Stimulated activated CD8-positive, alpha-beta memory T cell treated with anti-CD3 and anti-CD28 coated beads, Interleukin-7, amount 100 ng/mL, for 48 hours (primary cell): ENCODE measurements at regions not wholly inside any gene's neighbourhood (a gene's known extent, or its start where the extent isn't known, plus 50 kb on each side); places are given as distances from the start of the nearest gene placed in this dataset.

Experiments used
- DNase-seq, 2 donors: peaks; one replicate each; pipeline ENCODE4 v3.0.0-alpha.2; 2020; ENCODE audit warnings: low read depth in 1 of 2; ENCODE audit errors: extremely low read depth in 1 of 2

DNA sequence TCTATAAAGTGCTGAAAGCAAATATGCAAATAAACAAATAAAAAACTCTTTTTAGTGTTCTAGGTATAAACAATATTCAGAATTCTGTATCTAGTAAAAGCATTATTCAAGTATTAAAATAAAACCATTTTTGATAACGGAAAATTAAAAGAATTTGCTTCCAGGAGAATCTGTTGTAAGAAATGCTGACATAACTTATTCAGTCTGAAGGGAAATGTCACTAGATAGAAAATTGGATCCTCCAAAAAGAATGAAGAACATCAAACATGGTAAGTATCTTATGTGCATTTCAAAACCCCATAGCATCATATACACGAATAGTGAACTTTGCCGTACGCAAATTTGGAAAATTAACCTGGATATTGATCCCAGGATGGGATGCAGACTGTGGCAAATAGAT, 506.7 kb downstream of the GLRX3 start:
- DNase-seq: no peak

DNA sequence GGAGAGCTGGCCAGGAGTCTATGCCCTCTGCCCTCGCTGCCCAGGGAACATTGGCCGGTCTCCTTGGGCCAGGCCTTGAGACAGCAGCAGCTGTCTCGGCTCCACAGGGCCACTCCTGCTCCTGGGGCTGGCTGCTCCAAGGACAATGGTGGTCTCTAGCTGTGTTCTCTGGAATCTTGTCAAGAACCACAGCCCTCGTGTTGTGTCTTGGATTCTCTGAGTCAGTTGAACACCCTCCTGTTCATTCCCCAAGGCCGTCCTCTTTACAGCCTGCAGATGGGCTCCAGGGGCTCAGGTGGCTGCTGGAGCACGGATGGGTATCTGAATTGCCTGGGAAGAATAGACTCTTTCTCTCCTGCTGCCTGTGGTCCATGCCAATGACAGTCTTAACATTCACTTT, 511.1 kb downstream of the GLRX3 start:
- DNase-seq: no peak

DNA sequence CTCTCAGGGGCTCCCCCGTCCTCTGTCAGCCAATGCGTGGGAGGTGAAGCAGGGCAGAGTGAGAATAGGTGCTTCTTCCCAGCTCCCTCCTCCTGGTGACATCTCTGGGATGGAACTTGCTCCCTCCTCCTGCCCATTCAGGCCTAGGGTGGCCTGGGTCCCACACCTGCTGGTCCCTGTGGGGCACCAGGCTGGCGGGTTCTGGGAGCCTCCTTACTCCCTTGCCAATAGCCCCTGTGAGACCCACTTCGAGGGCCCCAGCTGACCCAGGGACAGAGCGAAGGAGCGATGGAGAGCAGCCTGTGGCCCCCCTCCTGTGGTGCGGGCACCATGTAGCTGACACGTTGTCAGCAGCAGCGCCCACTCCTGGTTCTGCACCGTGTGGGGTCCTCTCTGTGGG, 512.6 kb downstream of the GLRX3 start:
- DNase-seq: no peak

- no peak for DNase-seq
Observed at GRCh38 chr10:130652544-130652943, 516.4 kb downstream of the GLRX3 start.

- DNase-seq: no peak
Observed at GRCh38 chr10:130652964-130653578, 516.9 kb downstream of the GLRX3 start.

- DNase-seq: no peak
Observed at GRCh38 chr10:130654726-130655125, 518.5 kb downstream of the GLRX3 start.

DNA sequence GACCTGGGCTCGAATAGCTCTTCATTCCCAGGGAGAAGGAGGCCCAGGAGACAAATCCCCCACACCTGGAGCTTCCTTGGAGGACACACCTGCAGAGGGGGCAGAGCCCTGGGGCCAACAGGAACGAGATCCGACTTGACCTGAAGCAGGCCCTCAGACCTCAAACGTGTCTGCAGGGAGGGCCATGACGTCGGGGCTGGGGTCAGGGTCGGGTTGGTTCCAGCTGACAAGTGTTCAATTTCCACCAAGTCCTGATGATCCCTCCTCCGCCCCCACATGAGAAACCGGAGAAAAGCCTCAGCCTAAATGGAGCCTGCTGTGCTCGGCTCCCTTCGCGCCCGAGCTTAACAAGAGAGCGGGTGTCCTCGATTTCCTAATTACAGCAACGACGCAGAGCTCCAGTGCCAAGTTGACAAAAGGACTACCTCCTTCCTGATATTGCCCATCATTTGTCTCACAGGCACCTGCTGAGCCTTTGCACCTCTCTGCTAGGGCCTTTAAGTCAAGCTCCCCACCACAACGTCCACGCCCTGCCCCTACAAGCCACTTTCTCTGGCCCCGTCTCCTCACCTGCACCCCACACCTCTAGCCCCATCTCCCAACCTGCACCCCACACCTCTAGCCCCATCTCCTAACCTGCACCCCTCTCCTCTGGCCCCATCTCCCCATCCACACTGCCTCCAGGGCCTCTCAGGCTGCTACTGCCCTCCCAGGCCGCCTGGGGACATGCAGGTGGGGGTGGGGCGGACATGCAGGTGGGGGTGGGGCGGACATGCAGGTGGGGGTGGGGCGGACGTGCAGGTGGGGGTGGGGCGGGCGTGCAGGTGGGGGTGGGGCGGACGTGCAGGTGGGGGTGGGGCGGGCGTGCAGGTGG, 519.4 kb downstream of the GLRX3 start:
- DNase-seq: no peak

GRCh38 chr10:130656187-130656575, 520.0 kb downstream of the GLRX3 start:
- DNase-seq: no peak

DNA sequence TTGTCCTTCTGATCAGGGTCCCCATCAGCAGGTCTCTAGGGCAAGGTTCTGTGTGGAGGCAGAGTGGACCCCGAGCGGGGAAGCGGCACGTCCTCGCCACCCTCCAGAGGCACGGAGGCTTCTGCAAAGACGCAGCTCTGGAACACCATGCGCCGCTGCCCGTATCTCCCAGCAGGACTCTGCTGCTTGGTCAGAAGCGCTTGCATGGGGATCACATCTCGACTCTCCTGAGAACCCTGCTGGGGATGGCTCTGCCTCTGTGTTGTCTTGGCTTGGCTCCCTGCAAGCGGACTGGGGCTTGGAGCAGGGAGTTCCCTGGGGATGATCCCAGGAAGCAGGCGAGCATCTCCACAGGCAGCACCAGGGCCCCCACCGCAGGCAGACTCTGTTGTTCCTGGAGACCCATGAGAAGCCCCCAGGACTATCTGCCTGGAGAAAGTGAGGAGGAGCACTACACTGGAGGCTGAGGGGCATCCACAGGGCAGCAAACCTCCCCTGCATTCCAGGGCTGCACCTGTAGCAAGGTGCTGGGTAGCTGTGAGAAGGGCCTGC, 520.5 kb downstream of the GLRX3 start:
- DNase-seq: no peak

- DNase-seq: no peak
Observed at GRCh38 chr10:130658687-130659290, 522.6 kb downstream of the GLRX3 start.

DNA sequence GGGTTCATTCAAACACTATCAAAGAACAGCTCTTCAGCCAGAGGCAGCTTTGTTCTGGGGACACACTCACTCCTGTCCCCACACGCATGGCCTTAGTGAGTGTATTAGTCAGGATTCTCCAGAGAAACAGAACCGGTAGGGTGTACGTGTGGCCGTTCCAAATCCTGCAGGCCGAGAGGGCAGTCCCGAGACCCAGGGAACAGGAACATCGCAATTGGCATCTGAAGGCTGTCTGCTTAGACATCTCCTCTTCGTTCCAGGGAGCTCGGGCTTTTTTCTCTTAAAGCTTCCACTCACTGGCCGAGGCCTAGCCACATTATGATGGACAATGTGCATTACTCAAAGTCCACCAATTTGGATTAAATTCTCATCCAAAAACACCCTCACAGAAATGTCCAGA, 523.3 kb downstream of the GLRX3 start:
- DNase-seq: no peak

DNA sequence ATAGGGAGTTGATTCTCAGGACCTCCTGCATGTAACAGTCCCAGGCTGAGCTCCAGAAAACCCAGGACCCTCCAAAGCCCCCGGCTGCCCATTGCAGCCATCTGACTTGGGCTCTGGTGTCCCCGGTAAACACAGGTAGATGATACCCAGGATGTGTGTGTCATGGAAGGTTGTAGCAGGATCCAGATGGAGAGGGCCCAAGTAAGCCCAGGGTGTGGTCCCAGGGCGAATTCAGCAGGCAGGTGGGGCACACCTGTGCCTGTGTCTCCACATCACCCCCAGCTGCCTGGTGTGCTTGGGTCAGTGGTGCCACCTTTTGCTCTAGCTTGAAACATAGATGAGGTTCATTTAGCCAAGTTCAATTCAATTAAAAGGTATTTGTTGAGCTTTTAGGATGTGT, 524.1 kb downstream of the GLRX3 start:
- no peak for DNase-seq

DNA sequence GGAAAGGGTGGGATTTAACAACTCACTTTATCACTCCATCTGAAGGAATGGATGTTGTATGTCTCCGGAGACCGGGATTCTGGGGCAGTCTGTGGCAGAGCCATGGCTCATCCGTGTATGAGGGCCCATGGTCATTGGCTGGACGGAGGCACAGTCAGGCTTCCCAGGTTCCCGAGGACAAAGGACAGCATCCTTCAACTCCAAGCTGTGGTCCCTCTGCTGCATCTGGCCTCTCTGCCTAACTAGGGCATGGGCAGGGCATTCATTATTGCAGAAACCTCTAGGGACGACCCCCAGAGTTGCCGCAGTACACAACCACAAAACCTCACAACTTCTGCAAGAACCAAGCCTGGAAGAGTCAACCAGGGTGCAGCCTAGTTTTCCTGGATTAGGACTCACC, 525.2 kb downstream of the GLRX3 start:
- DNase-seq: no peak

- no peak for DNase-seq
Observed at GRCh38 chr10:130662775-130663174, 526.6 kb downstream of the GLRX3 start.

- DNase-seq: no peak
Observed at GRCh38 chr10:130664526-130664925, 528.3 kb downstream of the GLRX3 start.

DNA sequence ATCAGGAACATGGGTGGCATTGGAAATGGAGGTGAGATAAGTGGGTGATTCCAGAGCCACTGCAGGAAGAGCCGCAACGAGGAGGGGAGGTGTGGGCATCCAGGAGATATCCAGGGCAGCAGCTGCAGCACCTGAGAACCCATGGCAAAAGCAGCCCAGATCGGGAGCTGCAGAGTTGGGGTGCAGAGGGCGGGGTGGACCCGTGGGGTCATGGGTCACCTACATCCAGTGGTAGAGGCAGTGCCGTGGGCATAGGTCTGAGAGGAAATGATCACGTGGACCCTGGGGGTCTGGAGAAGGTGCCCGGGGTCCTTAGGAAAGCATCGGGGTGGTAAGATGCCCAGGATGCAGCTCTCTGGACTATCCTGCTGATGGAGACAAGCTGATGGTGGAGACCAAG, 530.0 kb downstream of the GLRX3 start:
- no peak for DNase-seq

GRCh38 chr10:130686689-130687300, 550.6 kb downstream of the GLRX3 start:
- DNase-seq: no peak

DNA sequence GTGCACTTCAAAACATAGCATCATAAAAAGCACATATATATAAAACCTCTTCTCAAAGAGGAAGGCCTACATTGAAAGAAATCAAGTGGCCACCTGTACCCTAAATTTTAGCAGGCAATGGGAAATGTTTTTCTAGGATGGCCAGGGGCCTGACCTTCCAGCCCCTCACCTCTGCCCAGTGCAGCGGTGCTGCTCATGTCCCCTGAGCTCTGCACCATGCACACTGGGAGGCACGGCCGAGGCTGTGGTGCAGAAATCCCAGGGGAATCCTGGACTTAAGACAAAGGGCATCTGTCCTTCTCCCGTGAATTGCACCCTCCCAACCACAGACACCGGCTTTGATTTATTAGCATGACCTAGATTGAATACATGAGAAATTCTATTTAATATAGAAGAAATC, 551.4 kb downstream of the GLRX3 start:
- no peak for DNase-seq

- DNase-seq: no peak
Observed at GRCh38 chr10:130689743-130690626, 553.8 kb downstream of the GLRX3 start.

- no peak for DNase-seq
Observed at GRCh38 chr10:130691776-130692175, 555.6 kb downstream of the GLRX3 start.
